Bronchial epithelial cell (primary cell): ENCODE measurements at regions not wholly inside any gene's neighbourhood (a gene's known extent, or its start where the extent isn't known, plus 50 kb on each side); places are given as distances from the start of the nearest gene placed in this dataset.
A peak's percentile ranks its signal among the peaks of the same experiment; 100 is the strongest.

Source experiments
- DNase-seq: peaks from one replicate; pipeline ENCODE4 v3.0.0-alpha.2; 2010; ENCODE audit warnings: low read depth
- FAIRE-seq: peaks from 2 replicates; lab custom pipeline; 2011; peaks lifted over from hg19 to GRCh38; lab: Jason Lieb, UNC
- H3K27me3 ChIP-seq: 2 replicates; pipeline ENCODE4 v1.5.1; 2011; ENCODE audit warnings: low read length; ENCODE audit not compliant: control insufficient read depth, insufficient read depth
- H3K36me3 ChIP-seq: 2 replicates; pipeline ENCODE4 v1.5.1; 2011; ENCODE audit warnings: low read length; ENCODE audit not compliant: control insufficient read depth, insufficient read depth
- H3K4me3 ChIP-seq: 2 replicates; pipeline ENCODE4 v1.5.1; 2011; ENCODE audit warnings: mild to moderate bottlenecking, low read depth, low read length, control low read depth
- TF ChIP-seq, protein P1 (sequence below): IDR thresholded peaks from 2 replicates; pipeline ENCODE4 v1.5.1; 2011; ENCODE audit warnings: mild to moderate bottlenecking, moderate library complexity, low read length, control low read depth, inconsistent platforms; ENCODE audit not compliant: insufficient read depth, severe bottlenecking

- no peaks in the 10 kb centered on the region for H3K36me3 ChIP-seq
- FAIRE-seq (no peak), DNase-seq (no peak)
- TF ChIP-seq, protein P1, sequence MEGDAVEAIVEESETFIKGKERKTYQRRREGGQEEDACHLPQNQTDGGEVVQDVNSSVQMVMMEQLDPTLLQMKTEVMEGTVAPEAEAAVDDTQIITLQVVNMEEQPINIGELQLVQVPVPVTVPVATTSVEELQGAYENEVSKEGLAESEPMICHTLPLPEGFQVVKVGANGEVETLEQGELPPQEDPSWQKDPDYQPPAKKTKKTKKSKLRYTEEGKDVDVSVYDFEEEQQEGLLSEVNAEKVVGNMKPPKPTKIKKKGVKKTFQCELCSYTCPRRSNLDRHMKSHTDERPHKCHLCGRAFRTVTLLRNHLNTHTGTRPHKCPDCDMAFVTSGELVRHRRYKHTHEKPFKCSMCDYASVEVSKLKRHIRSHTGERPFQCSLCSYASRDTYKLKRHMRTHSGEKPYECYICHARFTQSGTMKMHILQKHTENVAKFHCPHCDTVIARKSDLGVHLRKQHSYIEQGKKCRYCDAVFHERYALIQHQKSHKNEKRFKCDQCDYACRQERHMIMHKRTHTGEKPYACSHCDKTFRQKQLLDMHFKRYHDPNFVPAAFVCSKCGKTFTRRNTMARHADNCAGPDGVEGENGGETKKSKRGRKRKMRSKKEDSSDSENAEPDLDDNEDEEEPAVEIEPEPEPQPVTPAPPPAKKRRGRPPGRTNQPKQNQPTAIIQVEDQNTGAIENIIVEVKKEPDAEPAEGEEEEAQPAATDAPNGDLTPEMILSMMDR = no peak
- H3K4me3 ChIP-seq = no peak overlapping the region
- no peaks in the 10 kb centered on the region for H3K27me3 ChIP-seq
Observed at GRCh38 chr6:115665310-115665709, 395.4 kb downstream of the FRK start.

DNA sequence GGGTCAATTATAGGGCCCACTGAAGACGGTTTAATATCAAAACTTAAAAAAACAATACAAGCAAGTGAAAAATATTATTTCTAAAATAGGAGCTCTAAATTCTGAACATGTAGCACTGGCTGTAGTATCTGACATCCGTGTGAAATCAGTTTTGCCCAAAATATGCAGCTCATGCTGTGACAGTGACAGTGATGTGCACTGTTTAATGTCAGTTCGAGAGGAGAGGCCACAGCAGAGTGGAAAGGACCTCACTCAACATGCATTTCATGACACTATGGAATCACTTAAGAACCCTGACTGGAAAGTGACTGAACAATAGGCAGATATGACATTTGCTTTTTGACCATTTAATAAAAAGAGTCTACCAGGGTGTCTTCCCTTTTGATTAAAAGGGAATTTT, 397.0 kb downstream of the FRK start:
- FAIRE-seq (no peak), DNase-seq (no peak)
- no peaks in the 10 kb centered on the region for H3K36me3 ChIP-seq
- TF ChIP-seq, protein P1 = no peak
- no peak overlapping the region for H3K4me3 ChIP-seq
- H3K27me3 ChIP-seq = no peaks in the 10 kb centered on the region

- Histone ChIP-seq H3K27me3 (no peaks in the 10 kb centered on the region), H3K36me3 (no peaks in the 10 kb centered on the region), H3K4me3 (no peak overlapping the region)
- no peak for FAIRE-seq
- TF ChIP-seq, protein P1 = no peak
- peak; percentile 3 for DNase-seq
Observed at GRCh38 chr6:115643762-115644161, 416.9 kb downstream of the FRK start.

GRCh38 chr6:115634887-115635286, 425.8 kb downstream of the FRK start:
- Histone ChIP-seq H3K36me3 (no peaks in the 10 kb centered on the region), H3K4me3 (no peak overlapping the region), H3K27me3 (no peaks in the 10 kb centered on the region)
- FAIRE-seq = no peak
- no peak for DNase-seq
- TF ChIP-seq, protein P1 = no peak

- DNase-seq (no peak), FAIRE-seq (no peak)
- Histone ChIP-seq H3K27me3 (no peaks in the 10 kb centered on the region), H3K36me3 (no peaks in the 10 kb centered on the region), H3K4me3 (no peak overlapping the region)
- TF ChIP-seq, protein P1 = no peak
Observed at GRCh38 chr6:115634131-115634530, 426.6 kb downstream of the FRK start.

DNA sequence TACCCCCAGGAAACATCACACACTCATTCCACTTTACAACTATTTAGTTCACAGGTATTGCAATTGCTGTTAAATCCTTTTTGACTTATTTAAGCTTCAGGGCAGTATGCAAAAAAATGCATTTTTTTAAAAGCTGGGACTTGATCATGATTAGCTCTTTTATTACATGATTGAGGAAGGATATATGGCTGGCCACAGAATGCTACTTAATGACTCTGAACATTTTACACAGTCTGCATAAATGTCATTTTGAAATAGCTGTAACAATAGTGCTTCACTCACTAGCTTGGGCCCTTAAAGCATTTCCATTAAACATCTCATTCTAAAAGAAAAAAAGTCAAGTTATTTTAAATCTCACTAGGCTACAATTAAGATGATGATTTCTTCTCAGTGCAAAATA, 429.7 kb downstream of the FRK start:
- TF ChIP-seq, protein P1 = no peak
- FAIRE-seq = no peak

More for the DNA sequence above, 429.7 kb downstream of the FRK start:
- H3K4me3 ChIP-seq = no peak overlapping the region
- H3K36me3 ChIP-seq = no peaks in the 10 kb centered on the region
- no peaks in the 10 kb centered on the region for H3K27me3 ChIP-seq
- DNase-seq = no peak
